GM10248 (cell line): ENCODE measurements at regions not wholly inside any gene's neighbourhood (a gene's known extent, or its start where the extent isn't known, plus 50 kb on each side); places are given as distances from the start of the nearest gene placed in this dataset.

Source experiments
- CTCF ChIA-PET: fragments of 300-600 bp; sonication (Branson Sonifier 250); formaldehyde crosslinking; extraction: SDS; loops from one replicate; lab custom pipeline; 2021; ENCODE audit warnings: antibody characterized with exemption; lab: Yijun Ruan, JAX
- POLR2A ChIA-PET: fragments of 350-650 bp; sonication (Branson Sonifier 250); formaldehyde crosslinking; extraction: SDS; loops from one replicate; lab custom pipeline; 2020; ENCODE audit warnings: antibody characterized with exemption; lab: Yijun Ruan, JAX
- DNase-seq: peaks from one replicate; pipeline ENCODE4 v3.0.0; 2012; ENCODE audit errors: extremely low spot score
- TF ChIP-seq, protein P1 (sequence below): IDR thresholded peaks from 2 replicates; pipeline ENCODE4 v1.5.1; 2012; ENCODE audit warnings: mild to moderate bottlenecking, low read depth; ENCODE audit errors: extremely low read depth, missing control alignments, control extremely low read depth

DNA sequence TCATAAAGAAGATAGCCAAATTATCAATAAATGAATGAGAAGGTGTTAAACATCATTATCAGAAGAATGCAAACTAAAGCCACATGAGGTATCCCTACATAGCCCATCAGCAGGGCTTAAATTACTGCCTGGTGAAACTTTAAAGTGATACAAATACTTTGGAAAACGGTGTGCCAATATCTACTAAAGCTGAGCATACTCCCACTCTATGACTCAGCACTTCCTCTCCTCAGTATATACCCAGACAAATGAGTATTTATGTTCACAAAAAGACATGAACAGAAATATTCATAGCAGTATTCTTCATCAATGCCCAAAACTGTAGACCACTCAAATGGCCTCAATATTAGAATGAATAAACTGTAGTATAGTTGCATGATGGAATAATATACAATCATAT is 284.6 kb upstream of the ZC3H12C start:
- no peak for DNase-seq
- TF ChIP-seq, protein P1, sequence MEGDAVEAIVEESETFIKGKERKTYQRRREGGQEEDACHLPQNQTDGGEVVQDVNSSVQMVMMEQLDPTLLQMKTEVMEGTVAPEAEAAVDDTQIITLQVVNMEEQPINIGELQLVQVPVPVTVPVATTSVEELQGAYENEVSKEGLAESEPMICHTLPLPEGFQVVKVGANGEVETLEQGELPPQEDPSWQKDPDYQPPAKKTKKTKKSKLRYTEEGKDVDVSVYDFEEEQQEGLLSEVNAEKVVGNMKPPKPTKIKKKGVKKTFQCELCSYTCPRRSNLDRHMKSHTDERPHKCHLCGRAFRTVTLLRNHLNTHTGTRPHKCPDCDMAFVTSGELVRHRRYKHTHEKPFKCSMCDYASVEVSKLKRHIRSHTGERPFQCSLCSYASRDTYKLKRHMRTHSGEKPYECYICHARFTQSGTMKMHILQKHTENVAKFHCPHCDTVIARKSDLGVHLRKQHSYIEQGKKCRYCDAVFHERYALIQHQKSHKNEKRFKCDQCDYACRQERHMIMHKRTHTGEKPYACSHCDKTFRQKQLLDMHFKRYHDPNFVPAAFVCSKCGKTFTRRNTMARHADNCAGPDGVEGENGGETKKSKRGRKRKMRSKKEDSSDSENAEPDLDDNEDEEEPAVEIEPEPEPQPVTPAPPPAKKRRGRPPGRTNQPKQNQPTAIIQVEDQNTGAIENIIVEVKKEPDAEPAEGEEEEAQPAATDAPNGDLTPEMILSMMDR: no peak
- POLR2A ChIA-PET: no interaction called here
- CTCF ChIA-PET: interaction anchor here (1.0 kb wide), 1 partner anchor 8 kb away, joined by 3 read pairs; no protein-coding TSS in a partner anchor

DNA sequence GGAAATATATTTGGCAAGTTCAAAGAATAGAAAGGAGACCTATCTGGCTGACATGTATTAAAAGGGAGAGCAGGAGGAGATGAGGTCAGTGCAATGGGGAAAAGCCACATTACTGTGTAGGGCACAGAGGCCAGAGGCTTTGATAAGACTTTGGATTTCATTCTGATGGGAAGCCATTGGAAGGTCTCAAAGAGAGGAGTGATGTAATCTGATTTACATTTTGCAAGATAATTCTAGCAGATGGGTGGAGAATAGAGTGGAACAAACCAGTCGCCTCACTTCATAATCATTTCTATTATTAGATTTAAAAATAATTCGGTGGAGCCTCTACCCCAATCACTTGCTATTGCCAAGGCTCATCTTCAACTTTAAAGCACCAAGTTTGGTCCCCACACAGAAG is 278.4 kb upstream of the ZC3H12C start:
- no peak for DNase-seq
- TF ChIP-seq, protein P1: no peak
- ChIA-PET CTCF (interaction anchor here (2.9 kb wide), 1 partner anchor 11 kb away, joined by 7 read pairs; no protein-coding TSS in a partner anchor), POLR2A (no interaction called here)

DNA sequence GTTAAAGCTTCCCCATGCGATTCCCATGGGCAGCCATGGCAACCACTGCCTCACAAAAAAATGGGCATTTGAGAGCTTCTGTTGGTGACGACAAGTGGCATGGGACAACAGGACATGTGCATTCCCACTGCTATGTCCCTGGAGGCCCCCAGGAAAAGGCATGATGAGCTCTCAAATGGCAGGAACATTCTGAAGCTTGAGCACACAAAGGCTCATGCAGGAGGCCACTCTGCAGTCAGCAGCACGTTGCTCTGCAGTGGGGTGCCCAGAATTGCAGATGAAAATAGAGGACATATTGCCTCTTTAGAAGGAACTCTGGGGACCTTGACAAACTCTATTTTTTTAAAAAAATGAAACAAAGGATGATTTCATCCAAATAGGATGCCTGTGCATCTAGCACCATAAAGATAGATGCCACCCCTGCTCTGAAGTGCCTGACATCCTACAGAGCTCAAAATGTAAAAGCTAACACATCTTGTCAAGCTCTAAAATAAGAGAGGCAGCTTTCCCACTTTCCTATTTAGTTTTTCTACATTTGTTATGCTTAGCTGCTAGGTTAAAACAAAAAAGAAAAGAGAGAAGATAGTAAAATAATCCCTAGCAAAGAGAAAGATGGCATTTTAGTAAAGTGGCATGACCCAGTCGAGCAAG is 277.6 kb upstream of the ZC3H12C start:
- no peak for DNase-seq
- ChIA-PET CTCF (interaction anchor here (1.4 to 2.9 kb wide), 2 partner anchors 10 to 98 kb away, joined by 4 to 7 read pairs; no protein-coding TSS in a partner anchor), POLR2A (no interaction called here)
- TF ChIP-seq, protein P1: no peak

DNA sequence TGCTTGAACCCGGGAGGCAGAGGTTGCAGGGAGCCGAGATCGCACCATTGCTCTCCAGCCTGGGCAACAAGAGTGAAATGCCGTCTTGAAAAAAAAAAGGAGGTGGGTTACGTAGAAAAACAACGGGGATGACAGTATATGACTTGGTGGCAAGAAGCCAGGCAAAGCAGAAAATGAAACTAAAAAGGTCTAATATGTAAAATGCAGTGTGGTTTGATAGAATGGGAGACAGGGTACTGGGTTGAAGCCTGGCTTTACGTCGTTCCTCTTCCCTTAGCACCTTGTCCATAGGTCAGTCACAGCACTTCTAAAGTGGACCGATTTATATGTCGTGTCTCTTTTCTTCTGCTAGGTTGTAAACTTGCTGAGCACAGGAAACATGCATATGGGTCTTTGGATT is 274.9 kb upstream of the ZC3H12C start:
- DNase-seq: no peak
- TF ChIP-seq, protein P1: no peak
- ChIA-PET CTCF (no interaction called here), POLR2A (no interaction called here)

DNA sequence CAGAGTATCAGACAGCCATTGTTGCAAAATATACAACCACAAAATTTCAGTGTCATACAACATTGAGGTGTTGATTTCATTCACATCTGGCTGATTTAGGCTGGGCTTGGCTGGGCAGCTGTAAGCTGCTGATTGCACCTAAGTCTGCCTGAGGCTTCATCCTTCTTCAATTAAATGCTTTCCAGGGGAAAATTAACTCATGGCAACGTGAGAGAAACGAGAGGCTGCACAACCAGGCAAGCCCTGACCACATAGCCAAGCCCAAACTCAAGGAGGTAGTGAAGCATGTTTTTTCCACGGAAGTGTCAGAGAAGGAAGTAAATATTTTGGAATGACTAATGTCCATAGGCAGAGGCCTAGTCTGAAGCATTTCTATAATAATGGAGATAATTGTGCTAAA is 273.8 kb upstream of the ZC3H12C start:
- DNase-seq: no peak
- ChIA-PET CTCF (no interaction called here), POLR2A (no interaction called here)
- TF ChIP-seq, protein P1: no peak

DNA sequence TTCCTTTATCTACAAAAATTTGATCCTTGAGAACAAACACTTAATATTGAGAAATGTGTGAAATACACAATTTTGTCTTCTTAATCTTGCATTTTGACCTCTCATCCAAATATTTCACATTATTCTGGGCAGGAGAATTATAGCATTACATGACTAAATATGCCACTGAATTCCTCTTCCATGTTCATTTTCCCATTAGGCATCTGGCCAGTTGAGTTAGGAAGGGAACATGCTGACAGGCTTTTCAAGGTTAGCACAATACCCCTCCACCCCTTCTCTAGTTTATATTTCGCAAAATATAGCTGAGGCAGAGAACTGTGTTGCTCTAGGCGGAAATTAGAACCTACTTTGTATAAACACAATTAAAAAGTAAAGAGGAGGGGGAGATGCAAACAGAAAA is 271.7 kb upstream of the ZC3H12C start:
- TF ChIP-seq, protein P1: no peak
- ChIA-PET POLR2A (no interaction called here), CTCF (interaction anchor here (1.0 kb wide), 1 partner anchor 13 kb away, joined by 3 read pairs; no protein-coding TSS in a partner anchor)
- DNase-seq: no peak
